ENCODE measurements at regions not wholly inside any gene's neighbourhood (a gene's known extent, or its start where the extent isn't known, plus 50 kb on each side); places are given as distances from the start of the nearest gene placed in this dataset.

DNA sequence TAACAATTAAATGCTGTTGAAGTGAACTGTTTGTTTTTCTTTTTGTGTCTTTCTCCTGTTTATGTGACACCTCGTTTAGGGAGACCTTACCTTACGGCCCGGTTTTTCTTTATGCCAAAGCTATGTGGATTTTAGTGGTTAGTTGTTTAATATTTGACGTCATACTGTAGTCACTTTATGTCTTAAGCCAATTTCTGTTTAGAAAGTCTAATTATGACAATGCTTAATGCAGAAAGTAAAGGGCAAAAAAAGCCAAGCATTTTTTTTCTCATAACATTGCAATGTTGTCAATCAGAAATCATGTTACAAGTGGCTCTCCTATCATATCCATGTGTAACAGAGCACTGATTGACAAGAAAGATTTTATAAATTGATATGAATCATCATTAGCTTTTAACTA is 442.5 kb upstream of the ARRDC3 start:
- Mint-ChIP-seq H3K27me3 (ENCODE audit: low read depth) (no peaks in the 10 kb centered on the region), H3K4me3 (no peak overlapping the region), H3K36me3 (no peaks in the 10 kb centered on the region), H3K9me3 (0 out of 2 replicates have a peak, but pooled peaks cover 6% of the 10 kb centered on the region), H3K27ac (0 out of 2 replicates have a peak overlapping the region, but pooled peaks have one; percentile 46), H3K4me1 (peaks cover 3% of the 10 kb centered on the region)
- CTCF ChIA-PET = no interaction called here
- no peak for TF ChIP-seq TP53 (CRISPR knock-in tag; IDR thresholded peaks at IDR 0.05)
- no peak for TF ChIP-seq ZBTB43 (CRISPR knock-in tag; IDR thresholded peaks at IDR 0.05)
- TF ChIP-seq MXD4 (CRISPR knock-in tag; IDR thresholded peaks at IDR 0.05; ENCODE audit: borderline replicate concordance) = no peak
- TF ChIP-seq AFF4 (CRISPR knock-in tag; IDR thresholded peaks at IDR 0.05; ENCODE audit: borderline replicate concordance) = no peak
- TF ChIP-seq, protein P1, sequence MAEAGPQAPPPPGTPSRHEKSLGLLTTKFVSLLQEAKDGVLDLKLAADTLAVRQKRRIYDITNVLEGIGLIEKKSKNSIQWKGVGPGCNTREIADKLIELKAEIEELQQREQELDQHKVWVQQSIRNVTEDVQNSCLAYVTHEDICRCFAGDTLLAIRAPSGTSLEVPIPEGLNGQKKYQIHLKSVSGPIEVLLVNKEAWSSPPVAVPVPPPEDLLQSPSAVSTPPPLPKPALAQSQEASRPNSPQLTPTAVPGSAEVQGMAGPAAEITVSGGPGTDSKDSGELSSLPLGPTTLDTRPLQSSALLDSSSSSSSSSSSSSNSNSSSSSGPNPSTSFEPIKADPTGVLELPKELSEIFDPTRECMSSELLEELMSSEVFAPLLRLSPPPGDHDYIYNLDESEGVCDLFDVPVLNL (CRISPR knock-in tag; IDR thresholded peaks at IDR 0.05; ENCODE audit: borderline replicate concordance, low read depth) = no peak
- TF ChIP-seq ZNF532 (CRISPR knock-in tag; IDR thresholded peaks at IDR 0.05; ENCODE audit: borderline replicate concordance) = no peak
- TF ChIP-seq, protein P2, sequence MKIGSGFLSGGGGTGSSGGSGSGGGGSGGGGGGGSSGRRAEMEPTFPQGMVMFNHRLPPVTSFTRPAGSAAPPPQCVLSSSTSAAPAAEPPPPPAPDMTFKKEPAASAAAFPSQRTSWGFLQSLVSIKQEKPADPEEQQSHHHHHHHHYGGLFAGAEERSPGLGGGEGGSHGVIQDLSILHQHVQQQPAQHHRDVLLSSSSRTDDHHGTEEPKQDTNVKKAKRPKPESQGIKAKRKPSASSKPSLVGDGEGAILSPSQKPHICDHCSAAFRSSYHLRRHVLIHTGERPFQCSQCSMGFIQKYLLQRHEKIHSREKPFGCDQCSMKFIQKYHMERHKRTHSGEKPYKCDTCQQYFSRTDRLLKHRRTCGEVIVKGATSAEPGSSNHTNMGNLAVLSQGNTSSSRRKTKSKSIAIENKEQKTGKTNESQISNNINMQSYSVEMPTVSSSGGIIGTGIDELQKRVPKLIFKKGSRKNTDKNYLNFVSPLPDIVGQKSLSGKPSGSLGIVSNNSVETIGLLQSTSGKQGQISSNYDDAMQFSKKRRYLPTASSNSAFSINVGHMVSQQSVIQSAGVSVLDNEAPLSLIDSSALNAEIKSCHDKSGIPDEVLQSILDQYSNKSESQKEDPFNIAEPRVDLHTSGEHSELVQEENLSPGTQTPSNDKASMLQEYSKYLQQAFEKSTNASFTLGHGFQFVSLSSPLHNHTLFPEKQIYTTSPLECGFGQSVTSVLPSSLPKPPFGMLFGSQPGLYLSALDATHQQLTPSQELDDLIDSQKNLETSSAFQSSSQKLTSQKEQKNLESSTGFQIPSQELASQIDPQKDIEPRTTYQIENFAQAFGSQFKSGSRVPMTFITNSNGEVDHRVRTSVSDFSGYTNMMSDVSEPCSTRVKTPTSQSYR (CRISPR knock-in tag; IDR thresholded peaks at IDR 0.05) = no peak
- ATAC-seq = no peak
- no peak for DNase-seq (ENCODE audit: low spot score)
- POLR2A ChIA-PET = no interaction called here

DNA sequence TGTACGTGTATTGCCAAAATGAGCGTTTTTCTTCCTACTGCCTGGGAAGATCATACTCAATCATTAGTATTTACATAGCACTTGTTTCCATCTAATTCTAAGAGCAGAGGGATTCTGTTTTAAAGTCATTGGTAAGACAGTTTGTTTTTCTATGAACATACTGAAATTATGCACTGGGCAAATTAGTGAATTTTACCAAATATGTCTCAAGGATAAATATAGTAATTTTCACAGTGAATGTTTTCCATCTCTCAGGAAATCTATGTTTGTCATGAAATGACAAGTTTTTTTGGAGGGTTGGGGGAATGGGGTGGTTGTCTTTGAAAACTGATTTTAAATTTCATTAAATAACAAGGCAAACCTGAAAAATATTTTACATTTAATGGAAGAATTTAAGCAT is 441.3 kb upstream of the ARRDC3 start:
- Mint-ChIP-seq H3K9me3 (0 out of 2 replicates have a peak, but pooled peaks cover 10% of the 10 kb centered on the region), H3K27me3 (ENCODE audit: low read depth) (no peaks in the 10 kb centered on the region), H3K27ac (no peak overlapping the region), H3K4me3 (no peak overlapping the region), H3K4me1 (peaks cover 3% of the 10 kb centered on the region), H3K36me3 (no peaks in the 10 kb centered on the region)
- POLR2A ChIA-PET = no interaction called here
- DNase-seq (ENCODE audit: low spot score) (no peak), ATAC-seq (no peak)
- TF ChIP-seq, protein P3, sequence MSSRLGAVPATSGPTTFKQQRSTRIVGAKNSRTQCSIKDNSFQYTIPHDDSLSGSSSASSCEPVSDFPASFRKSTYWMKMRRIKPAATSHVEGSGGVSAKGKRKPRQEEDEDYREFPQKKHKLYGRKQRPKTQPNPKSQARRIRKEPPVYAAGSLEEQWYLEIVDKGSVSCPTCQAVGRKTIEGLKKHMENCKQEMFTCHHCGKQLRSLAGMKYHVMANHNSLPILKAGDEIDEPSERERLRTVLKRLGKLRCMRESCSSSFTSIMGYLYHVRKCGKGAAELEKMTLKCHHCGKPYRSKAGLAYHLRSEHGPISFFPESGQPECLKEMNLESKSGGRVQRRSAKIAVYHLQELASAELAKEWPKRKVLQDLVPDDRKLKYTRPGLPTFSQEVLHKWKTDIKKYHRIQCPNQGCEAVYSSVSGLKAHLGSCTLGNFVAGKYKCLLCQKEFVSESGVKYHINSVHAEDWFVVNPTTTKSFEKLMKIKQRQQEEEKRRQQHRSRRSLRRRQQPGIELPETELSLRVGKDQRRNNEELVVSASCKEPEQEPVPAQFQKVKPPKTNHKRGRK (CRISPR knock-in tag; IDR thresholded peaks at IDR 0.05; ENCODE audit: borderline replicate concordance) = no peak
- no peak for TF ChIP-seq RELA (CRISPR knock-in tag; IDR thresholded peaks at IDR 0.05; ENCODE audit: borderline replicate concordance)
- TF ChIP-seq, protein P4, sequence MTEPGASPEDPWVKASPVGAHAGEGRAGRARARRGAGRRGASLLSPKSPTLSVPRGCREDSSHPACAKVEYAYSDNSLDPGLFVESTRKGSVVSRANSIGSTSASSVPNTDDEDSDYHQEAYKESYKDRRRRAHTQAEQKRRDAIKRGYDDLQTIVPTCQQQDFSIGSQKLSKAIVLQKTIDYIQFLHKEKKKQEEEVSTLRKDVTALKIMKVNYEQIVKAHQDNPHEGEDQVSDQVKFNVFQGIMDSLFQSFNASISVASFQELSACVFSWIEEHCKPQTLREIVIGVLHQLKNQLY (CRISPR knock-in tag; IDR thresholded peaks at IDR 0.05) = no peak
- TF ChIP-seq ATF1 (CRISPR knock-in tag; IDR thresholded peaks at IDR 0.05) = no peak
- TF ChIP-seq FOXP4 (CRISPR knock-in tag; IDR thresholded peaks at IDR 0.05) = no peak
- TF ChIP-seq MYBL2 (CRISPR knock-in tag; IDR thresholded peaks at IDR 0.05) = no peak
- TF ChIP-seq TCF7 (CRISPR knock-in tag; IDR thresholded peaks at IDR 0.05; ENCODE audit: low read depth) = no peak
- CTCF ChIA-PET = no interaction called here
